Loucy (cell line): ENCODE measurements at regions not wholly inside any gene's neighbourhood (a gene's known extent, or its start where the extent isn't known, plus 50 kb on each side); places are given as distances from the start of the nearest gene placed in this dataset.

Experiments
- H2AFZ ChIP-seq: fragments of 200-600 bp; sonication (generic); 2 replicates; pipeline ENCODE4 v1.6.0; 2016; ENCODE audit warnings: antibody characterized with exemption, mild to moderate bottlenecking, low read length, moderate library complexity
- H3F3A ChIP-seq: fragments of 200-600 bp; 2 replicates; pipeline ENCODE4 v1.6.0; 2016; ENCODE audit warnings: antibody characterized with exemption, low read depth, mild to moderate bottlenecking
- H3K27me3 ChIP-seq: fragments of 200-600 bp; sonication (generic); 2 replicates; pipeline ENCODE4 v1.6.1; 2014; ENCODE audit warnings: low read length, mild to moderate bottlenecking; ENCODE audit not compliant: insufficient read depth, poor library complexity, severe bottlenecking
- H3K36me3 ChIP-seq: fragments of 200-600 bp; sonication (generic); 2 replicates; pipeline ENCODE4 v1.6.1; 2016; ENCODE audit warnings: low read length; ENCODE audit not compliant: insufficient read depth
- H3K4me1 ChIP-seq: fragments of 200-600 bp; sonication (generic); 2 replicates; pipeline ENCODE4 v1.5.1; 2014; ENCODE audit warnings: low read length, mild to moderate bottlenecking; ENCODE audit not compliant: insufficient read depth, poor library complexity, severe bottlenecking
- H3K4me2 ChIP-seq: fragments of 200-600 bp; sonication (generic); 2 replicates; pipeline ENCODE4 v1.6.0; 2014; ENCODE audit warnings: antibody characterized with exemption, low read length, low read depth, mild to moderate bottlenecking; ENCODE audit not compliant: poor library complexity, severe bottlenecking
- H3K4me3 ChIP-seq: fragments of 200-600 bp; sonication (generic); 2 replicates; pipeline ENCODE4 v1.5.1; 2014; ENCODE audit warnings: low read length, mild to moderate bottlenecking, mixed read lengths; ENCODE audit not compliant: poor library complexity, severe bottlenecking
- H3K79me2 ChIP-seq: fragments of 200-600 bp; sonication (generic); 2 replicates; pipeline ENCODE4 v1.6.1; 2014; ENCODE audit warnings: low read length; ENCODE audit not compliant: insufficient read depth
- H3K9ac ChIP-seq: fragments of 200-600 bp; sonication (generic); 2 replicates; pipeline ENCODE4 v1.6.0; 2014; ENCODE audit warnings: mild to moderate bottlenecking, low read depth, low read length, moderate library complexity; ENCODE audit not compliant: poor library complexity, severe bottlenecking
- H3K9me2 ChIP-seq: fragments of 200-600 bp; sonication (generic); replicated peaks from 2 replicates; pipeline ENCODE4 v1.6.1; 2016; ENCODE audit warnings: low read depth, low read length, mixed read lengths
- H3K9me3 ChIP-seq: fragments of 200-600 bp; sonication (generic); 2 replicates; pipeline ENCODE4 v1.6.1; 2014; ENCODE audit warnings: mild to moderate bottlenecking, antibody characterized with exemption, low read length, low read depth; ENCODE audit not compliant: insufficient read depth
- H4K20me1 ChIP-seq: fragments of 200-600 bp; sonication (generic); 2 replicates; pipeline ENCODE4 v1.6.0; 2014; ENCODE audit warnings: antibody characterized with exemption, low read length, mild to moderate bottlenecking; ENCODE audit not compliant: insufficient read depth, poor library complexity, severe bottlenecking
- CTCF ChIP-seq: fragments of 200-600 bp; sonication (generic); conservative IDR thresholded peaks from 2 replicates; pipeline ENCODE4 v1.5.1; 2014; ENCODE audit warnings: mild to moderate bottlenecking, antibody characterized with exemption, low read length
- EZH2phosphoT487 ChIP-seq: fragments of 200-600 bp; IDR thresholded peaks from 2 replicates; pipeline ENCODE4 v1.6.1; 2018; ENCODE audit warnings: antibody characterized with exemption, mild to moderate bottlenecking, moderate library complexity, borderline replicate concordance

- Histone ChIP-seq H3F3A (no peaks in the 10 kb centered on the region), H3K4me2 (no peak overlapping the region), H3K4me1 (peaks cover 24% of the 10 kb centered on the region), H3K9ac (no peak overlapping the region), H3K27me3 (no peaks in the 10 kb centered on the region), H2AFZ (peak overlapping the region; percentile 49; the same call in 1 of the 2 replicates), H3K36me3 (no peaks in the 10 kb centered on the region), H3K9me3 (no peaks in the 10 kb centered on the region), H3K4me3 (no peak overlapping the region), H4K20me1 (no peaks in the 10 kb centered on the region), H3K9me2 (no peaks in the 10 kb centered on the region), H3K79me2 (no peaks in the 10 kb centered on the region)
- no peak for TF ChIP-seq CTCF
- no peak for TF ChIP-seq EZH2phosphoT487
Observed at GRCh38 chr6:109237077-109237985, 142.0 kb downstream of the CEP57L1 start.

DNA sequence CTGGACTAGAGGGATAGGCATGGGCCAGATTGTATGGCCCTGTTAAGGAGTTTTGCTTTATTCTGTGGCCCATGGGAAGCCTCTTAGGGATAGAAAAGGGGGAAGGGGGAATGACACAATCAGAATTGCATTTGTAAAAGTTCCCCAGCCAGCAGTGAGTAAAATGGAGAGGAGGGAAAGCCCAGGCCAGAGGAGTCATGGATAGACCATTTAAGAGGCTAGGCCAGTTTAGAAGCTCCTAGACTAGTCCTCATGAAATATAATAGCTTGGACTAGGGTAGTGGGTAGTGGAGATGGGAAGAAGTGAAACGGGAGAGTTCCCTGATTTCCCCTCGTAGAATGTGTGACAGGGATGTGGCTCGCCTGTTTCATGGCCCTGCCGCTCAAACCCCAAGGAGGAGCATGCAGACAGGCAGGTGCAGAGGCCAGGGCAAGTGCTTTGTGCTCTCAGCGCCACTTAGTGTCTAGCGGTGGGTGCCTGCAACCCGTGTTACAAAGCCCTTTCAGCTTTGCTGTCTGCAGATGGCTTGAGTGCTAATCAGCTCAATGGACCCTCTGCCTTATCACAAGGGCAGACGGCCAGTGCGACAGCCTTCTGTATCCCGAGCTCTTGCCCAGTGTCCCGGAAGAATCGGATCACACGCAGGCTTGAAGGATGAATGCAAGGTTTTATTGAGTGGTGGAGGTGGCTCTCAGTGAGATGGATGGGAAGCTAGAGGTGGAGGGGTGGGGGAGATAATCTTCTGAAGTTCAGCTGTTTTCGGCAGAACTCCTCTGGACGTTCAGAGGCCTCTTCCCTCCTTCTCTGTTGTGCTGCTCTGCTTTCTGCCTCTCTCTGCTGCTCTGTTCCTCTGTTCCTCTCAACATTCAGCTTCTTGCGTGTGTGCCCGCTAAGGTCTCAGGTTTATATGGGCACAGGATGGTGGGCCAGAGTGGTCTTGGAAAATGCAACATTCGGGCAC, 141.1 kb downstream of the CEP57L1 start:
- no peaks in the 10 kb centered on the region for H4K20me1 ChIP-seq
- H2AFZ ChIP-seq = peak overlapping the region; percentile 49; the same call in 1 of the 2 replicates
- H3K9ac ChIP-seq = no peak overlapping the region
- no peak overlapping the region for H3K4me3 ChIP-seq
- peaks cover 24% of the 10 kb centered on the region for H3K4me1 ChIP-seq
- H3K9me3 ChIP-seq = no peaks in the 10 kb centered on the region
- H3F3A ChIP-seq = no peaks in the 10 kb centered on the region
- no peak for TF ChIP-seq EZH2phosphoT487
- peak; percentile 39 for TF ChIP-seq CTCF
- H3K36me3 ChIP-seq = no peaks in the 10 kb centered on the region
- H3K79me2 ChIP-seq = no peaks in the 10 kb centered on the region
- no peaks in the 10 kb centered on the region for H3K27me3 ChIP-seq
- no peak overlapping the region for H3K4me2 ChIP-seq
- H3K9me2 ChIP-seq = no peaks in the 10 kb centered on the region

GRCh38 chr6:109235481-109236038, 140.3 kb downstream of the CEP57L1 start:
- Histone ChIP-seq H3K4me2 (no peak overlapping the region), H3K9me3 (no peaks in the 10 kb centered on the region), H3K79me2 (no peaks in the 10 kb centered on the region), H3K4me1 (peaks cover 19% of the 10 kb centered on the region), H2AFZ (no peak overlapping the region), H3K9me2 (no peaks in the 10 kb centered on the region), H3F3A (no peaks in the 10 kb centered on the region), H3K9ac (no peak overlapping the region), H3K27me3 (no peaks in the 10 kb centered on the region), H4K20me1 (no peaks in the 10 kb centered on the region), H3K4me3 (no peak overlapping the region), H3K36me3 (no peaks in the 10 kb centered on the region)
- TF ChIP-seq CTCF (no peak), EZH2phosphoT487 (no peak)
